GM12891 (cell line): ENCODE measurements at regions not wholly inside any gene's neighbourhood (a gene's known extent, or its start where the extent isn't known, plus 50 kb on each side); places are given as distances from the start of the nearest gene placed in this dataset.

Experiments used
- DNase-seq: peaks from one replicate; pipeline ENCODE4 v3.0.0; 2011; ENCODE audit warnings: low spot score; ENCODE audit not compliant: insufficient read length
- FAIRE-seq: peaks from 2 replicates; lab custom pipeline; 2011; peaks lifted over from hg19 to GRCh38; lab: Jason Lieb, UNC
- PAX5 ChIP-seq: IDR thresholded peaks from 2 replicates; pipeline ENCODE4 v1.6.1; 2011; ENCODE audit warnings: low read length, moderate library complexity, mild to moderate bottlenecking; ENCODE audit not compliant: insufficient read depth, severe bottlenecking
- POLR2A ChIP-seq: IDR thresholded peaks from 2 replicates; pipeline ENCODE4 v1.6.1; 2011; ENCODE audit warnings: low read depth, low read length, control low read depth
- POLR2AphosphoS5 ChIP-seq: IDR thresholded peaks from 2 replicates; pipeline ENCODE4 v1.6.1; 2011; ENCODE audit warnings: low read depth, low read length, control low read depth
- POU2F2 ChIP-seq: IDR thresholded peaks from 2 replicates; pipeline ENCODE4 v1.6.1; 2011; ENCODE audit warnings: low read depth, mild to moderate bottlenecking, control low read depth, low read length, moderate library complexity
- SPI1 ChIP-seq: IDR thresholded peaks from 2 replicates; pipeline ENCODE4 v1.6.1; 2011; ENCODE audit warnings: low read depth, low read length, control low read depth
- TAF1 ChIP-seq: IDR thresholded peaks from 2 replicates; pipeline ENCODE4 v1.6.1; 2011; ENCODE audit warnings: low read depth, low read length, control low read depth

DNA sequence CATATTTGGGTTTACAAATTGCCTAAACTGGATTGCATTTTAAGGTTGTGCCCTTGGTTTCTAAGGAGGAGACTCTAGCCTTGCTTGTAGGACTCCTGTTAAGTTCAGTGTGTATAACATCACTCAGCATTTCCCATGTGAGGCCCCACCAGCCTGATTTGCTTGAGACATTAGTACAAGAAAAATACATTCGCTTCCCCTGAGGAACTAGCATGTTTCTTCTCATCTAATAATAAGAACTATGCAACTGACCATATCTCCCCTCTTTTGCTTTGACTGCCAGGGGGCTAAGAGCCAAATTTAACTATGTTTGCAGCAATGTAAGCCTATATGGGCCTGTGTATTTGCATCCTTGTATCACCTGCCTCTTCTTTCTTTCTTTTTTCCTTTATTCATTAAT, 737.9 kb downstream of the INHBA start:
- TF ChIP-seq POLR2A (no peak), POLR2AphosphoS5 (no peak), SPI1 (no peak), PAX5 (no peak), POU2F2 (no peak), TAF1 (no peak)
- DNase-seq (no peak), FAIRE-seq (no peak)

- DNase-seq (no peak), FAIRE-seq (no peak)
- TF ChIP-seq POLR2AphosphoS5, result no peak
These were observed 738.3 kb downstream of the INHBA start for GRCh38 chr7:40964610-40965009.

GRCh38 chr7:40959955-40960354, 742.9 kb downstream of the INHBA start:
- DNase-seq, result no peak
- no peak for TF ChIP-seq SPI1
- no peak for TF ChIP-seq PAX5
- no peak for TF ChIP-seq TAF1
- TF ChIP-seq POLR2A, result no peak
- TF ChIP-seq POLR2AphosphoS5, result no peak
- no peak for TF ChIP-seq POU2F2
- FAIRE-seq, result no peak

DNA sequence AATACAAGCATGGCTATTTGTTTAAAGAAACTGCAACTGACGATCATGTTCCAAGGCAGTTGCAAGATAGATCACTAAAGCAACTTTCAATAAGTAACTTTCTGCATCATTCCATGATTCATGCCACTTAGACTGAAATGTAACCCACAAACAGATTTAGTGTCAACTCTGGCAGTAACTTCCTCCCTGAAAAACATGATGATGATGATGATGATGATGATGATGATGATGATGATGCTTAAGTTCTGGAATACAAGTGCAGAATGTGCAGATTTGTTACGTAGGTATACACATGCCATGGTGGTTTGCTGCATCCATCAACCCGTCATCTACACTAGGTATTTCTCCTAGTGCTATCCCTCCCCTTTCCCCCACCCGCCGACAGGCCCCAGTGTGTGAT, 754.7 kb downstream of the INHBA start:
- DNase-seq (no peak), FAIRE-seq (no peak)
- no peak for TF ChIP-seq POLR2A
- TF ChIP-seq PAX5, result no peak
- no peak for TF ChIP-seq TAF1
- TF ChIP-seq POU2F2, result no peak
- no peak for TF ChIP-seq SPI1
- no peak for TF ChIP-seq POLR2AphosphoS5

GRCh38 chr7:40947566-40947965, 755.3 kb downstream of the INHBA start:
- no peak for TF ChIP-seq TAF1
- TF ChIP-seq POU2F2, result no peak
- TF ChIP-seq POLR2A, result no peak
- TF ChIP-seq POLR2AphosphoS5, result no peak
- no peak for TF ChIP-seq PAX5
- no peak for TF ChIP-seq SPI1
- no peak for DNase-seq
- FAIRE-seq, result no peak

DNA sequence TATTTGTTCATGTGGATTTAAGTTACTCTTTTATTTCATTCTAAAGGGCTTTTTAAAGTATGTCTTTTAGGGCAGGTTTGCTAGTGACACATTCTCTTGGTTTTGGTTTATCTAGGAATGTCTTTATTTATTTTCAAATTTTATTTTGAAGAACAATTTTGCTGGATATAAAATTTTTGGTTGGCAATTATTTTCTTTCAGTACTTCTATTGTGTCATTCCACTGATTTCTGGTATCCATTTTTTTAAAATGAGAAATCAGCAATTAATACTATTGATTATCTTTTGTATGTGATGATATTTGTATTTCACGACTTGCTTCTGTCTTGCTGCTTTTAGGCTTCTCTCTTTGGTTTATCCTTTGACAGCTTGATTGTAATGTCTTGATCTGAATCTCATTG, 756.3 kb downstream of the INHBA start:
- no peak for DNase-seq
- TF ChIP-seq PAX5 (no peak), POU2F2 (no peak), TAF1 (no peak), POLR2A (no peak)
- FAIRE-seq, result no peak

- TF ChIP-seq POLR2A (no peak), SPI1 (no peak), POU2F2 (no peak), POLR2AphosphoS5 (no peak), TAF1 (no peak), PAX5 (no peak)
- FAIRE-seq (no peak), DNase-seq (no peak)
These were observed 757.1 kb downstream of the INHBA start for GRCh38 chr7:40945788-40946187.

DNA sequence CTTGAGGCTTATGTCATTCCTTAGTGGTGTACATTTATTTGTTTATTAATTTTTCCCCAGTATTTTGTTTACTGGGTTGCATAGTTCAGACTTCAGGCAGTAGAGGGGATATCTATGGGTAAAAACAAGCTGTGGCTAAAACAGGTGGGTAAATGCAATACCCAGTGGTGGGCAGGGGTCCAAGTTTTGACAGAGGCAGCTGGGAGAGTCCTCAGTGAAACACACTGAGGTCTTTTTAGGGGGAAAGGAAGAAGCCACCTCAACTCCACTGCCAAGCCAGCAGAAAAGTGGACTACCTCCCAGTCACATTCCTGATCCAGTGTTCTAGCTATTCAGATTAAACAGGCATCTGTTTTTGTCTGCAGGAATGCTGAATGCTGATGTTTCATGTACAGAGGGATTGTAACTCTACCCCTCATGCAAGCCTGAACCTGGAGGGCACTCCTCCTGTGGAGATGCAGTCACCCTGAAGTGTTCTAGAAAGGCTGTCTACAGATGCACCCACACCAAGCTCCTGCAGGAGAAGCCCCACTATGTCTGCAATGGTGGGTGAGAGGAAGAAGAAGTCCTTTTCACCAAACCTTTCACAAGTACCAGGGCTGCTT, 757.8 kb downstream of the INHBA start:
- FAIRE-seq (no peak), DNase-seq (no peak)
- TF ChIP-seq SPI1 (no peak), PAX5 (no peak), TAF1 (no peak), POU2F2 (no peak), POLR2AphosphoS5 (no peak), POLR2A (no peak)

DNA sequence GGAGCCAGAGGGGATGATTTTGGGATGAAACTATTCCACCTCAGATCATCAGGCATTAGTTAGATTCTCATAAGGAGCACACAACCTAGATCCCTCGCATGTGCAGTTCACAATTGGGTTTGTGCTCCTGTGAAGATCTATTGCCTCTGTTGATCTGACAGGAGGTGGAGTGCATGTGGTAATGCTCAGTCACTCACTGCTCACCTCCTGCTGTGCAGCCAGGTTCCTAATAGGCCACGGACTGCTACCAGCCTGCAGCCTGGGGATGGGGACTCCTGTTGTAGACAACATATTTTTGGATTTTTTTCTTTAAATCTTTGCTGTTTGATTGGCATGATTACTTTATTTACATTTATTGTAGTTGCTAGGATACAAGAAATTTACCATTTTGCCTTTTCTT, 765.0 kb downstream of the INHBA start:
- TF ChIP-seq POLR2AphosphoS5 (no peak), SPI1 (no peak), PAX5 (no peak), TAF1 (no peak), POLR2A (no peak), POU2F2 (no peak)
- DNase-seq (no peak), FAIRE-seq (no peak)

GRCh38 chr7:40935435-40935834, 767.5 kb downstream of the INHBA start:
- DNase-seq (no peak), FAIRE-seq (no peak)

More at GRCh38 chr7:40935435-40935834, 767.5 kb downstream of the INHBA start:
- TF ChIP-seq POLR2AphosphoS5 (no peak), POLR2A (no peak), SPI1 (no peak), POU2F2 (no peak), TAF1 (no peak), PAX5 (no peak)
